Stimulated activated CD8-positive, alpha-beta memory T cell treated with anti-CD3 and anti-CD28 coated beads, Interleukin-15, amount 100 ng/mL, for 48 hours (primary cell): ENCODE measurements at regions not wholly inside any gene's neighbourhood (a gene's known extent, or its start where the extent isn't known, plus 50 kb on each side); places are given as distances from the start of the nearest gene placed in this dataset.
"Not testable (repeated sequence)": the region's sequence is repeated elsewhere in the genome, so short reads cannot be mapped to it uniquely, and the experiment has no call there.

Source experiments
- DNase-seq, 2 donors: peaks; one replicate each; pipeline ENCODE4 v3.0.0-alpha.2; 2020; ENCODE audit warnings: low read depth in 2 of 2

- not testable (repeated sequence) for DNase-seq
Observed at GRCh38 chr7:159335181-159335926, 190.7 kb upstream of the VIPR2 start.

GRCh38 chr7:159332854-159333479 lies 188.3 kb upstream of the VIPR2 start:
- DNase-seq = not testable (repeated sequence)

- no peak for DNase-seq
Observed at GRCh38 chr7:159331462-159331861, 186.8 kb upstream of the VIPR2 start.

GRCh38 chr7:159329818-159330378 lies 185.2 kb upstream of the VIPR2 start:
- no peak for DNase-seq

GRCh38 chr7:159328096-159328495 lies 183.4 kb upstream of the VIPR2 start:
- DNase-seq = no peak

- no peak for DNase-seq
Observed at GRCh38 chr7:159323359-159323758, 178.7 kb upstream of the VIPR2 start.

- no peak for DNase-seq
Observed at GRCh38 chr7:159321278-159321677, 176.6 kb upstream of the VIPR2 start.

- no peak for DNase-seq
Observed at GRCh38 chr7:159318682-159319351, 174.2 kb upstream of the VIPR2 start.

- DNase-seq = no peak
Observed at GRCh38 chr7:159317294-159317693, 172.6 kb upstream of the VIPR2 start.

- DNase-seq = no peak
Observed at GRCh38 chr7:159311172-159311494, 166.5 kb upstream of the VIPR2 start.

- DNase-seq = no peak
Observed at GRCh38 chr7:159310457-159311171, 165.9 kb upstream of the VIPR2 start.

- not testable (repeated sequence) for DNase-seq
Observed at GRCh38 chr7:159309214-159309613, 164.5 kb upstream of the VIPR2 start.

GRCh38 chr7:159306012-159306411 lies 161.3 kb upstream of the VIPR2 start:
- DNase-seq = no peak

GRCh38 chr7:159305185-159305584 lies 160.5 kb upstream of the VIPR2 start:
- DNase-seq = not testable (repeated sequence)

- DNase-seq = not testable (repeated sequence)
Observed at GRCh38 chr7:159303510-159303909, 158.8 kb upstream of the VIPR2 start.

- no peak for DNase-seq
Observed at GRCh38 chr7:159296093-159296681, 151.5 kb upstream of the VIPR2 start.

- not testable (repeated sequence) for DNase-seq
Observed at GRCh38 chr7:159286487-159286886, 141.8 kb upstream of the VIPR2 start.

- DNase-seq = no peak
Observed at GRCh38 chr7:159281573-159281972, 136.9 kb upstream of the VIPR2 start.

- no peak for DNase-seq
Observed at GRCh38 chr7:159280008-159280407, 135.3 kb upstream of the VIPR2 start.

- no peak for DNase-seq
Observed at GRCh38 chr7:159272739-159273138, 128.1 kb upstream of the VIPR2 start.

- DNase-seq = no peak
Observed at GRCh38 chr7:159271781-159272180, 127.1 kb upstream of the VIPR2 start.

- no peak for DNase-seq
Observed at GRCh38 chr7:159269745-159270144, 125.1 kb upstream of the VIPR2 start.
